PC-9 (cell line): ENCODE measurements at regions not wholly inside any gene's neighbourhood (a gene's known extent, or its start where the extent isn't known, plus 50 kb on each side); places are given as distances from the start of the nearest gene placed in this dataset.

Experiments
- BruUV-seq: library from RNA; stranded (reverse); fragments of 400-500 nt; replicated peaks from 2 replicates; lab custom pipeline; 2021; lab: Mats Ljungman, UMichigan
- CTCF ChIA-PET: fragments of 300-600 bp; sonication (Branson Sonifier 250); formaldehyde crosslinking; loops from one replicate; lab custom pipeline; 2022; ENCODE audit warnings: antibody characterized with exemption; lab: Charles Lee
- POLR2A ChIA-PET: fragments of 300-600 bp; sonication (Branson Sonifier 250); formaldehyde crosslinking; loops from one replicate; lab custom pipeline; 2022; ENCODE audit warnings: antibody characterized with exemption; ENCODE audit not compliant: unreplicated experiment; lab: Charles Lee
- DNase-seq, 2 experiments: peaks; one replicate each; pipeline versions ENCODE4 v3.0.0 to v3.0.0-alpha.2; 2015 to 2022; ENCODE audit warnings: mixed read lengths in 1 of 2
- H2AFZ ChIP-seq: fragments of 200-600 bp; sonication (generic); 2 replicates; pipeline ENCODE4 v1.8.1; 2017; ENCODE audit warnings: antibody characterized with exemption
- H3F3A ChIP-seq: fragments of 200-600 bp; sonication (generic); 2 replicates; pipeline ENCODE4 v1.8.1; 2017; ENCODE audit warnings: antibody characterized with exemption, mild to moderate bottlenecking, low read depth; ENCODE audit not compliant: insufficient read depth
- H3K27ac ChIP-seq: fragments of 200-600 bp; sonication (generic); 2 replicates; pipeline ENCODE4 v1.6.1; 2016; ENCODE audit warnings: mixed run types
- H3K27me3 ChIP-seq: fragments of 200-600 bp; sonication (generic); 2 replicates; pipeline ENCODE4 v1.6.1; 2016; ENCODE audit warnings: low read depth, mixed run types; ENCODE audit not compliant: insufficient read depth
- H3K36me3 ChIP-seq: fragments of 200-600 bp; sonication (generic); 2 replicates; pipeline ENCODE4 v1.6.1; 2016; ENCODE audit warnings: low read depth, mixed run types
- H3K4me1 ChIP-seq: fragments of 200-600 bp; sonication (generic); replicated peaks from 2 replicates; pipeline ENCODE4 v1.6.1; 2016; ENCODE audit warnings: mixed run types; ENCODE audit not compliant: insufficient read depth
- H3K4me2 ChIP-seq: fragments of 200-600 bp; sonication (generic); 2 replicates; pipeline ENCODE4 v1.6.1; 2017; ENCODE audit warnings: mixed run types
- H3K4me3 ChIP-seq: fragments of 200-600 bp; sonication (generic); 2 replicates; pipeline ENCODE4 v1.6.1; 2016; ENCODE audit warnings: mixed run types
- H3K79me2 ChIP-seq: fragments of 200-600 bp; sonication (generic); 2 replicates; pipeline ENCODE4 v1.6.1; 2017; ENCODE audit warnings: low read depth, mixed run types
- H3K9me2 ChIP-seq: fragments of 200-600 bp; sonication (generic); 2 replicates; pipeline ENCODE4 v1.8.1; 2017; ENCODE audit warnings: mild to moderate bottlenecking; ENCODE audit not compliant: insufficient read depth
- H3K9me3 ChIP-seq: fragments of 200-600 bp; sonication (generic); 2 replicates; pipeline ENCODE4 v1.8.1; 2016; ENCODE audit warnings: low read depth; ENCODE audit not compliant: insufficient read depth
- H4K20me1 ChIP-seq: fragments of 200-600 bp; sonication (generic); 2 replicates; pipeline ENCODE4 v1.8.1; 2017; ENCODE audit not compliant: insufficient read depth
- EZH2 ChIP-seq: fragments of 200-600 bp; sonication (generic); IDR thresholded peaks from 2 replicates; pipeline ENCODE4 v1.8.0; 2017; ENCODE audit warnings: antibody characterized with exemption, low read depth
- intact Hi-C: fragments of 100-400 bp; cut with micrococcal nuclease; formaldehyde crosslinking; loops from one replicate; pipeline ENCODE4 v1.10.0; 2022; ENCODE audit not compliant: unreplicated experiment
- TF ChIP-seq, protein P1 (sequence below): fragments of 200-600 bp; sonication (generic); conservative IDR thresholded peaks from 2 replicates; pipeline ENCODE4 v1.6.1; 2017; ENCODE audit warnings: mixed run types, antibody characterized with exemption, mild to moderate bottlenecking, moderate library complexity

DNA sequence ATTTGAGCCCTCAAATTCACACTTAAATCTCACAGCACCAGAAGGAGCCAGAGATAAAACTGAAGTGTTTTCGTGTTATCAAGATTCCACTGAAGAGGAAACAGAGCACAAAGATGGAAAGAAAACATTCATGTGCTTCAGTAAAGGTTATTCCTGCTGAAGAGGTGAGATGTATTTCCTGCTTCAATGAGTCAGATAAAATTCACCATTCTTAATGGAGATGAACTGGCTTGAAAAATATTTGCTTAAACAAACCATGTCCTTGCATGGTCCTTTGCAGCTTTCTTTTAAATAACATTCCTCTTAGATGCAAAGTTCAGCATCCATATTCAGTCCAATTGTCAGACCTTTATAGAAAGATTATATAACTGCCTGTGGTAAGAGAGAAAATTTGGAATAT, 294.2 kb downstream of the IPMK start:
- Histone ChIP-seq H4K20me1 (no peaks in the 10 kb centered on the region), H3K36me3 (no peaks in the 10 kb centered on the region), H3K4me1 (no peaks in the 10 kb centered on the region), H3K9me3 (no peaks in the 10 kb centered on the region), H3K27me3 (no peaks in the 10 kb centered on the region), H3K79me2 (no peaks in the 10 kb centered on the region), H2AFZ (no peak overlapping the region; the same call in 1 of the 2 replicates), H3K9me2 (no peaks in the 10 kb centered on the region), H3F3A (no peaks in the 10 kb centered on the region), H3K4me2 (no peak overlapping the region), H3K27ac (no peak overlapping the region), H3K4me3 (no peak overlapping the region)
- DNase-seq, result no peak
- TF ChIP-seq, protein P1, sequence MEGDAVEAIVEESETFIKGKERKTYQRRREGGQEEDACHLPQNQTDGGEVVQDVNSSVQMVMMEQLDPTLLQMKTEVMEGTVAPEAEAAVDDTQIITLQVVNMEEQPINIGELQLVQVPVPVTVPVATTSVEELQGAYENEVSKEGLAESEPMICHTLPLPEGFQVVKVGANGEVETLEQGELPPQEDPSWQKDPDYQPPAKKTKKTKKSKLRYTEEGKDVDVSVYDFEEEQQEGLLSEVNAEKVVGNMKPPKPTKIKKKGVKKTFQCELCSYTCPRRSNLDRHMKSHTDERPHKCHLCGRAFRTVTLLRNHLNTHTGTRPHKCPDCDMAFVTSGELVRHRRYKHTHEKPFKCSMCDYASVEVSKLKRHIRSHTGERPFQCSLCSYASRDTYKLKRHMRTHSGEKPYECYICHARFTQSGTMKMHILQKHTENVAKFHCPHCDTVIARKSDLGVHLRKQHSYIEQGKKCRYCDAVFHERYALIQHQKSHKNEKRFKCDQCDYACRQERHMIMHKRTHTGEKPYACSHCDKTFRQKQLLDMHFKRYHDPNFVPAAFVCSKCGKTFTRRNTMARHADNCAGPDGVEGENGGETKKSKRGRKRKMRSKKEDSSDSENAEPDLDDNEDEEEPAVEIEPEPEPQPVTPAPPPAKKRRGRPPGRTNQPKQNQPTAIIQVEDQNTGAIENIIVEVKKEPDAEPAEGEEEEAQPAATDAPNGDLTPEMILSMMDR, result no peak
- BruUV-seq, result no TSS peak
- ChIA-PET CTCF (interaction anchor here (0.6 kb wide), 1 partner anchor 880 kb away, joined by 3 read pairs; no protein-coding TSS in a partner anchor), POLR2A (no interaction called here)
- intact Hi-C loops, result no loop called here

GRCh38 chr10:57972783-57973182, 294.9 kb downstream of the IPMK start:
- no peak overlapping the region for H3K27ac ChIP-seq
- H3K9me2 ChIP-seq, result no peaks in the 10 kb centered on the region
- no peak overlapping the region for H3K4me2 ChIP-seq
- no peaks in the 10 kb centered on the region for H3K27me3 ChIP-seq
- H3K4me3 ChIP-seq, result no peak overlapping the region
- H3K79me2 ChIP-seq, result no peaks in the 10 kb centered on the region
- no peaks in the 10 kb centered on the region for H4K20me1 ChIP-seq
- TF ChIP-seq, protein P1, result no peak
- no peak for TF ChIP-seq EZH2
- no peaks in the 10 kb centered on the region for H3K4me1 ChIP-seq
- intact Hi-C loops, result no loop called here
- H2AFZ ChIP-seq, result no peak overlapping the region
- BruUV-seq, result no TSS peak
- ChIA-PET POLR2A (no interaction called here), CTCF (no interaction called here)
- H3K36me3 ChIP-seq, result no peaks in the 10 kb centered on the region
- no peaks in the 10 kb centered on the region for H3K9me3 ChIP-seq
- H3F3A ChIP-seq, result no peaks in the 10 kb centered on the region
- DNase-seq, result no peak

- intact Hi-C loops, result no loop called here
- Histone ChIP-seq H3K4me3 (no peak overlapping the region), H3K4me1 (no peaks in the 10 kb centered on the region), H3F3A (no peaks in the 10 kb centered on the region), H3K27ac (no peak overlapping the region), H3K9me3 (no peaks in the 10 kb centered on the region), H3K79me2 (no peaks in the 10 kb centered on the region), H3K9me2 (no peaks in the 10 kb centered on the region), H2AFZ (no peak overlapping the region), H4K20me1 (no peaks in the 10 kb centered on the region), H3K27me3 (no peaks in the 10 kb centered on the region), H3K36me3 (no peaks in the 10 kb centered on the region), H3K4me2 (no peak overlapping the region)
- TF ChIP-seq EZH2, result no peak
- TF ChIP-seq, protein P1, result no peak
- BruUV-seq, result no TSS peak
- ChIA-PET POLR2A (no interaction called here), CTCF (no interaction called here)
- DNase-seq, result no peak
These were observed 299.2 kb downstream of the IPMK start for GRCh38 chr10:57968328-57969016.
